ENCODE measurements at regions not wholly inside any gene's neighbourhood (a gene's known extent, or its start where the extent isn't known, plus 50 kb on each side); places are given as distances from the start of the nearest gene placed in this dataset.

DNA sequence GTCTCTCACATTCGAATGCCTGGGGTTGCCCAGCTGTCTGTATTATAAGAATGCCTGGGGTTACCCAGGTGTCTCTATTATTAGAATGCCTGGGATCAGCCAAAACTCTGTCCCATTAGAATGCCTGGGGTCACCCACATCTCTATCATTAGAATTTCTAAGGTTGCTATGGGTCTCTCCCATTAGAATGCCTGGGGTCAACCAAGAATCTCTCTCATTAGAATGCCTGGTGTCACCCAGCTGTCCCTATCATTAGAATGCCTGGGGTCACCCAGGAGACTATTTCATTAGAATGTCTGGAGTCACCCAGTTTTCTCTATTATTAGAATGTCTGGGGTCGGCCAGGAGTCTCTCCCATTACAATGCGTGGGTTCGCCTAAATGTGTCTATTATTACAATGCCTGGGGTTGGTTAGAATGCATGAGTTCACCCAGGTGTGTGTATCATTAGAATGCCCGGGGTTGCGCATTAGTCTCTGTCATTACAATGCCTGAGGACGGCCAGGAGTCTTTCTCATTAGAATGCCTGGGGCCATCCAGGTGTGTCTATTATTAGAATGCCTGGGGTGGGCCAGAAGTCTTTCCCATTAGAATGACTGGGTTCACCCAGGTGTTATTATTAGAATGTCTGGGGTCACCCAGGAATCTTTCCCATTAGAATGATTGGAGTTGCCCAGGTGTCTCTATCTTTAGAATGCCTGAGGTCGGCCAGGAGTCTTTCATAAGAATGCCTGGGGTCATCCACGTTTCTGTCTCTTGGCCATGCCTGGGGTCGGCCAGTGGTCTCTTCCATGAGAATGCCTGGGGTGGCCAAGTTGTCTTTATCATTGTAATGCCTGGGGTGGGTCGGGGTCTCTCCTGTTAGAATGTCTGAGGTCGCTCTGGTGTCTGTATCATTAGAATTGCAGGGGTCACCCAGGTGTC is 59.6 kb downstream of the RNF187 start:
- TF ChIP-seq ZNF232 (CRISPR knock-in tag; IDR thresholded peaks at IDR 0.05; ENCODE audit: borderline replicate concordance) (no peak), HMG20B (CRISPR knock-in tag; conservative IDR thresholded peaks at IDR 0.05) (no peak), HOXA9 (CRISPR knock-in tag; IDR thresholded peaks at IDR 0.05; ENCODE audit: borderline replicate concordance) (no peak), ZFP36 (IDR thresholded peaks at IDR 0.05; ENCODE audit: borderline replicate concordance, low read depth, low read length, partially characterized antibody) (no peak), ZSCAN31 (CRISPR knock-in tag; IDR thresholded peaks at IDR 0.05; ENCODE audit: low read depth) (no peak), POLR2A (IDR thresholded peaks at IDR 0.05; ENCODE audit: insufficient read depth in 1 of 2, low read depth in 2 of 2, low read length in 2 of 2) (no peak), MED13 (CRISPR knock-in tag; IDR thresholded peaks at IDR 0.05) (no peak)
